NCI-H146 treated with DMSO at 0.1 percent for 48 hours (cell line): ENCODE measurements at regions not wholly inside any gene's neighbourhood (a gene's known extent, or its start where the extent isn't known, plus 50 kb on each side); places are given as distances from the start of the nearest gene placed in this dataset.

Source experiments
- DNase-seq: peaks from one replicate; lab custom pipeline; 2025; ENCODE audit not compliant: unreplicated experiment; lab: John Stamatoyannopoulos, UW

- no peak for DNase-seq
Observed at GRCh38 chr6:147853574-147853973, 345.1 kb downstream of the SAMD5 start.

- no peak for DNase-seq
Observed at GRCh38 chr6:147855803-147856482, 347.5 kb downstream of the SAMD5 start.

GRCh38 chr6:147856687-147857086 lies 348.2 kb downstream of the SAMD5 start:
- DNase-seq = no peak

- no peak for DNase-seq
Observed at GRCh38 chr6:147858421-147858820, 349.9 kb downstream of the SAMD5 start.

- peak; percentile 55 for DNase-seq
Observed at GRCh38 chr6:147859071-147859470, 350.6 kb downstream of the SAMD5 start.

GRCh38 chr6:147861696-147862095 lies 353.2 kb downstream of the SAMD5 start:
- DNase-seq = no peak

- DNase-seq = peak; percentile 60
Observed at GRCh38 chr6:147867433-147868226, 359.1 kb downstream of the SAMD5 start.

- peak; percentile 49 for DNase-seq
Observed at GRCh38 chr6:147868427-147869190, 360.1 kb downstream of the SAMD5 start.

- DNase-seq = no peak
Observed at GRCh38 chr6:147869201-147869600, 360.7 kb downstream of the SAMD5 start.

- DNase-seq = no peak
Observed at GRCh38 chr6:147869869-147870268, 361.4 kb downstream of the SAMD5 start.

- no peak for DNase-seq
Observed at GRCh38 chr6:147870506-147871110, 362.1 kb downstream of the SAMD5 start.

GRCh38 chr6:147872002-147872401 lies 363.5 kb downstream of the SAMD5 start:
- DNase-seq = no peak

- no peak for DNase-seq
Observed at GRCh38 chr6:147873816-147874215, 365.3 kb downstream of the SAMD5 start.

- no peak for DNase-seq
Observed at GRCh38 chr6:147874322-147874721, 365.8 kb downstream of the SAMD5 start.

GRCh38 chr6:147879031-147879580 lies 370.6 kb downstream of the SAMD5 start:
- DNase-seq = peak; percentile 86

- no peak for DNase-seq
Observed at GRCh38 chr6:147881432-147881831, 372.9 kb downstream of the SAMD5 start.

GRCh38 chr6:147888374-147888773 lies 379.9 kb downstream of the SAMD5 start:
- DNase-seq = no peak

GRCh38 chr6:147891671-147892070 lies 383.2 kb downstream of the SAMD5 start:
- DNase-seq = peak; percentile 54

- DNase-seq = no peak
Observed at GRCh38 chr6:147892476-147892875, 384.0 kb downstream of the SAMD5 start.

- no peak for DNase-seq
Observed at GRCh38 chr6:147895272-147895671, 386.8 kb downstream of the SAMD5 start.

- DNase-seq = peak; percentile 99
Observed at GRCh38 chr6:147900247-147900830, 391.8 kb downstream of the SAMD5 start.
